Left lung (tissue), 4 donors: ENCODE measurements at regions not wholly inside any gene's neighbourhood (a gene's known extent, or its start where the extent isn't known, plus 50 kb on each side); places are given as distances from the start of the nearest gene placed in this dataset.

Experiments
- ATAC-seq: fragments of 200-7000 bp; cut with Tn5 transposase; one replicate; pipeline ENCODE4 v1.9.1; 2020; ENCODE audit warnings: moderate library complexity
- DNase-seq, 4 donors: peaks; one replicate each; pipeline ENCODE4 v3.0.0-alpha.2; 2013 to 2020
- H3K27ac ChIP-seq, 2 donors: fragments of 200-600 bp; sonication (generic) in 1 of 2; one replicate each; pipeline versions ENCODE4 v1.5.0 to v1.8.0; 2020 to 2021
- H3K27me3 ChIP-seq, 2 donors: fragments of 200-600 bp; sonication (generic) in 1 of 2; one replicate each; pipeline versions ENCODE4 v1.5.0 to v1.8.0; 2020 to 2021
- H3K36me3 ChIP-seq, 2 donors: fragments of 200-600 bp; sonication (generic) in 1 of 2; one replicate each; pipeline versions ENCODE4 v1.5.0 to v1.8.0; 2020 to 2021
- H3K4me1 ChIP-seq, 2 donors: fragments of 200-600 bp; one replicate each; pipeline ENCODE4 v1.8.0; 2021
- H3K4me3 ChIP-seq, 2 donors: fragments of 200-600 bp; sonication (generic) in 1 of 2; one replicate each; pipeline versions ENCODE4 v1.5.0 to v1.8.0; 2020 to 2021; ENCODE audit warnings: mild to moderate bottlenecking in 1 of 2
- H3K9me3 ChIP-seq, 2 donors: fragments of 200-600 bp; sonication (generic) in 1 of 2; one replicate each; pipeline versions ENCODE4 v1.5.0 to v1.8.0; 2020 to 2021
- intact Hi-C, 2 donors: fragments of 100-400 bp; cut with DNase I; formaldehyde crosslinking; loops; one replicate each; pipeline versions ENCODE4 v1.11.2 to v1.14.2; 2022
- TF ChIP-seq, protein P1 (sequence below), 2 donors: fragments of 200-600 bp; sonication (generic) in 1 of 2; IDR thresholded peaks; one replicate each; pipeline versions ENCODE4 v1.5.0 to v1.8.0; 2021; ENCODE audit warnings: antibody characterized with exemption in 2 of 2
- donor health status: DM: no; HTN: yes; CAD: no.
- donor health status: DM: no; HTN: no; CAD: no.

- peak in 1 of 4 donors; percentile 30 for DNase-seq
- Histone ChIP-seq H3K4me3 (no peak overlapping the region), H3K36me3 (no peaks in the 10 kb centered on the region), H3K4me1 (no peaks in the 10 kb centered on the region), H3K27me3 (no peaks in the 10 kb centered on the region), H3K27ac (no peak overlapping the region), H3K9me3 (no peaks in the 10 kb centered on the region)
- TF ChIP-seq, protein P1, sequence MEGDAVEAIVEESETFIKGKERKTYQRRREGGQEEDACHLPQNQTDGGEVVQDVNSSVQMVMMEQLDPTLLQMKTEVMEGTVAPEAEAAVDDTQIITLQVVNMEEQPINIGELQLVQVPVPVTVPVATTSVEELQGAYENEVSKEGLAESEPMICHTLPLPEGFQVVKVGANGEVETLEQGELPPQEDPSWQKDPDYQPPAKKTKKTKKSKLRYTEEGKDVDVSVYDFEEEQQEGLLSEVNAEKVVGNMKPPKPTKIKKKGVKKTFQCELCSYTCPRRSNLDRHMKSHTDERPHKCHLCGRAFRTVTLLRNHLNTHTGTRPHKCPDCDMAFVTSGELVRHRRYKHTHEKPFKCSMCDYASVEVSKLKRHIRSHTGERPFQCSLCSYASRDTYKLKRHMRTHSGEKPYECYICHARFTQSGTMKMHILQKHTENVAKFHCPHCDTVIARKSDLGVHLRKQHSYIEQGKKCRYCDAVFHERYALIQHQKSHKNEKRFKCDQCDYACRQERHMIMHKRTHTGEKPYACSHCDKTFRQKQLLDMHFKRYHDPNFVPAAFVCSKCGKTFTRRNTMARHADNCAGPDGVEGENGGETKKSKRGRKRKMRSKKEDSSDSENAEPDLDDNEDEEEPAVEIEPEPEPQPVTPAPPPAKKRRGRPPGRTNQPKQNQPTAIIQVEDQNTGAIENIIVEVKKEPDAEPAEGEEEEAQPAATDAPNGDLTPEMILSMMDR (IDR thresholded peaks at IDR 0.05): no peak
- intact Hi-C loops: no loop called here
- no peak for ATAC-seq
Observed at GRCh38 chrX:39070009-39070408, 268.8 kb downstream of the MID1IP1 start.

GRCh38 chrX:39073131-39073530, 271.9 kb downstream of the MID1IP1 start:
- Histone ChIP-seq H3K4me1 (no peaks in the 10 kb centered on the region), H3K27me3 (no peaks in the 10 kb centered on the region), H3K27ac (no peak overlapping the region), H3K36me3 (no peaks in the 10 kb centered on the region), H3K4me3 (no peak overlapping the region), H3K9me3 (no peaks in the 10 kb centered on the region)
- DNase-seq (no peak), ATAC-seq (no peak)
- intact Hi-C loops: no loop called here
- TF ChIP-seq, protein P1 (IDR thresholded peaks at IDR 0.05): no peak

DNA sequence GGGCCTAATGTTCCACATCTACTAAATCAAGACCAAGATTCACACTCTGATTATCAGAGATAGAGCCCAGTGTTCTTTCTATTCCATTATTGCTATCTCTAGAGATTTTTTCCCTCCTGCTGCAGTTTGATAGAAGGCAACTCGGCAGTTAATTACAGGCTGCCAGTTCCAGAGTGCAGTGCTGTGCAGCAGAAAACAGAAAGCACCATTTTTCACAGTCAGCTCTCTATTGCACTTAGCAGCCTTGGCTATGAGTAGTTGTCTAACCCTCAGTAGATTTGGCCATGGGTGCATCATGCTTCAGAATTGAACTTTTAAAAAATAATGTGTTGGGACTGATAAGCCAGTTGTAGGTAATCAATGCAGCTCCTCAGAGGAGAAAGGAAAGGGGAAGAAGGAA, 295.3 kb downstream of the MID1IP1 start:
- Histone ChIP-seq H3K4me3 (no peak overlapping the region), H3K9me3 (no peaks in the 10 kb centered on the region), H3K27me3 (no peaks in the 10 kb centered on the region), H3K27ac (no peak overlapping the region), H3K4me1 (no peaks in the 10 kb centered on the region), H3K36me3 (no peaks in the 10 kb centered on the region)
- DNase-seq: no peak
- TF ChIP-seq, protein P1 (IDR thresholded peaks at IDR 0.05): no peak
- no peak for ATAC-seq
- intact Hi-C loops: no loop called here

GRCh38 chrX:39104745-39105144, 303.5 kb downstream of the MID1IP1 start:
- TF ChIP-seq, protein P1 (IDR thresholded peaks at IDR 0.05): no peak
- H3K9me3 ChIP-seq: peaks cover 0 to 2% of the 10 kb centered on the region in 2 donors

DNA sequence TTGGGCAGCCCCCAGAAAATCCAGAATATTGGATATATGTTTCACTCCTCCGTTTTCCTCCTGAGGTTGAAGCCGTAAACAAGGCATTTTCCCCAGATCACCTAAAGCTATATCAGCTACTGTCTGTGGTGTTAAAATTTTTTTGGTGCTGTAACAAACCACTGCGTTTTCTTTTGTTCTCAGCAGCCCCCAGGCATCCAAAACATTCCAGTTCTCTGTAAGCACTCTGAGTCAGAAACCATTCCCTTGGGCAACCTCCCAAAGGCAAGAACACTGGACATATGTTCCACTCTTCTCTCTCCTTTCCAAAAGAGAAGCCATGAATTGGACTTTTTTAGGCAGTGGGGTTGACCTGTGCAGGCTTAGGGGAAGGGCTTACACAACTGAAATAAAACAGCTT, 310.9 kb downstream of the MID1IP1 start:
- ATAC-seq (no peak), DNase-seq (no peak)
- H3K4me1 ChIP-seq: no peaks in the 10 kb centered on the region
- TF ChIP-seq, protein P1 (IDR thresholded peaks at IDR 0.05): no peak
- no peaks in the 10 kb centered on the region for H3K27me3 ChIP-seq
- H3K4me3 ChIP-seq: no peak overlapping the region
- intact Hi-C loops: no loop called here
- H3K27ac ChIP-seq: no peak overlapping the region
- no peaks in the 10 kb centered on the region for H3K36me3 ChIP-seq
- H3K9me3 ChIP-seq: peaks cover 0 to 6% of the 10 kb centered on the region in 2 donors

More at GRCh38 chrX:39104745-39105144, 303.5 kb downstream of the MID1IP1 start:
- Histone ChIP-seq H3K4me1 (no peaks in the 10 kb centered on the region), H3K36me3 (no peaks in the 10 kb centered on the region), H3K4me3 (no peak overlapping the region), H3K27me3 (no peaks in the 10 kb centered on the region), H3K27ac (no peak overlapping the region)
- intact Hi-C loops: no loop called here
- ATAC-seq (no peak), DNase-seq (no peak)
